T-cell (primary cell): ENCODE measurements at regions not wholly inside any gene's neighbourhood (a gene's known extent, or its start where the extent isn't known, plus 50 kb on each side); places are given as distances from the start of the nearest gene placed in this dataset.

ENCODE experiments used
- ATAC-seq, 4 experiments: fragments of 200-7000 bp in 3 of 4; fragments of 150-1000 bp in 1 of 4; cut with Tn5 transposase; replicated peaks in 1 of 4; 1 replicate in 3 of 4; 2 replicates in 1 of 4; pipeline ENCODE4 v1.10.0; 2021; ENCODE audit warnings: moderate library complexity in 3 of 4, mild to moderate bottlenecking in 2 of 4, moderate number of reproducible peaks in 1 of 4
- CTCF ChIA-PET, 2 donors: fragments of 300-600 bp; sonication (Branson Sonifier 250); formaldehyde crosslinking; loops; one replicate each; lab custom pipeline; 2022; ENCODE audit warnings: antibody characterized with exemption in 2 of 2; lab: Charles Lee
- POLR2A ChIA-PET, 2 donors: fragments of 300-600 bp; sonication (Branson Sonifier 250); formaldehyde crosslinking; loops; one replicate each; lab custom pipeline; 2022; ENCODE audit warnings: antibody characterized with exemption in 2 of 2; lab: Charles Lee
- DNase-seq, 35 experiments: peaks; one replicate each; pipeline versions ENCODE4 v3.0.0 to v3.0.0-alpha.2; 2013 to 2023
- H3K27ac ChIP-seq: one replicate; pipeline ENCODE4 v1.5.1; 2013; ENCODE audit warnings: low read length
- H3K27me3 ChIP-seq, 2 experiments: replicated peaks in 1 of 2; 1 replicate in 1 of 2; 2 replicates in 1 of 2; pipeline versions ENCODE4 v1.6.1 to v1.7.0; 2013; ENCODE audit warnings: low read length in 1 of 2, mixed read lengths in 1 of 2; ENCODE audit not compliant: control insufficient read depth in 2 of 2, insufficient read depth in 2 of 2; ENCODE audit errors: extremely low read depth in 1 of 2
- H3K36me3 ChIP-seq, 2 donors: 1 replicate in 1 of 2; 2 replicates in 1 of 2; pipeline versions ENCODE4 v1.6.1 to v1.7.0; 2013; ENCODE audit warnings: low read length in 1 of 2; ENCODE audit not compliant: control insufficient read depth in 2 of 2, insufficient read depth in 1 of 2; ENCODE audit errors: extremely low read depth in 1 of 2
- H3K4me1 ChIP-seq, 2 experiments: 1 replicate in 1 of 2; 2 replicates in 1 of 2; pipeline versions ENCODE4 v1.6.1 to v1.7.0; 2013; ENCODE audit warnings: low read length in 2 of 2, mixed read lengths in 1 of 2; ENCODE audit not compliant: insufficient read depth in 2 of 2, control insufficient read depth in 1 of 2; ENCODE audit errors: extremely low read depth in 1 of 2
- H3K4me3 ChIP-seq, 2 donors: 1 replicate in 1 of 2; 2 replicates in 1 of 2; pipeline versions ENCODE4 v1.5.1 to v1.7.0; 2013; ENCODE audit warnings: mild to moderate bottlenecking in 2 of 2, low read length in 1 of 2, moderate library complexity in 1 of 2; ENCODE audit not compliant: control insufficient read depth in 1 of 2; ENCODE audit errors: extremely low read depth in 1 of 2
- H3K9me3 ChIP-seq: 2 replicates; pipeline ENCODE4 v1.7.0; 2013
- H3K27ac Mint-ChIP-seq, 2 donors: one replicate each; pipeline ENCODE4 v1.8.0; 2020 to 2021; ENCODE audit warnings: mild to moderate bottlenecking in 2 of 2, mixed read lengths in 2 of 2
- H3K27me3 Mint-ChIP-seq, 2 donors: one replicate each; pipeline ENCODE4 v1.8.0; 2021 to 2022; ENCODE audit warnings: mixed read lengths in 2 of 2
- H3K36me3 Mint-ChIP-seq: one replicate; pipeline ENCODE4 v1.8.0; 2021; ENCODE audit warnings: mixed read lengths
- H3K4me1 Mint-ChIP-seq, 3 donors: one replicate each; pipeline ENCODE4 v1.8.0; 2020 to 2022; ENCODE audit warnings: mixed read lengths in 3 of 3, mild to moderate bottlenecking in 1 of 3
- H3K4me3 Mint-ChIP-seq, 3 donors: one replicate each; pipeline ENCODE4 v1.8.0; 2020 to 2022; ENCODE audit warnings: mild to moderate bottlenecking in 3 of 3, mixed read lengths in 3 of 3, moderate library complexity in 3 of 3
- H3K9me3 Mint-ChIP-seq, 3 donors: one replicate each; pipeline ENCODE4 v1.8.0; 2020 to 2022; ENCODE audit warnings: mixed read lengths in 3 of 3
- WGBS: methylation state at CpG from one replicate; pipeline ENCODE4 v1.1.5; 2013; ENCODE audit warnings: missing lambda C conversion rate; ENCODE audit not compliant: insufficient coverage; 5-methylcytosine and 5-hydroxymethylcytosine counted together

DNA sequence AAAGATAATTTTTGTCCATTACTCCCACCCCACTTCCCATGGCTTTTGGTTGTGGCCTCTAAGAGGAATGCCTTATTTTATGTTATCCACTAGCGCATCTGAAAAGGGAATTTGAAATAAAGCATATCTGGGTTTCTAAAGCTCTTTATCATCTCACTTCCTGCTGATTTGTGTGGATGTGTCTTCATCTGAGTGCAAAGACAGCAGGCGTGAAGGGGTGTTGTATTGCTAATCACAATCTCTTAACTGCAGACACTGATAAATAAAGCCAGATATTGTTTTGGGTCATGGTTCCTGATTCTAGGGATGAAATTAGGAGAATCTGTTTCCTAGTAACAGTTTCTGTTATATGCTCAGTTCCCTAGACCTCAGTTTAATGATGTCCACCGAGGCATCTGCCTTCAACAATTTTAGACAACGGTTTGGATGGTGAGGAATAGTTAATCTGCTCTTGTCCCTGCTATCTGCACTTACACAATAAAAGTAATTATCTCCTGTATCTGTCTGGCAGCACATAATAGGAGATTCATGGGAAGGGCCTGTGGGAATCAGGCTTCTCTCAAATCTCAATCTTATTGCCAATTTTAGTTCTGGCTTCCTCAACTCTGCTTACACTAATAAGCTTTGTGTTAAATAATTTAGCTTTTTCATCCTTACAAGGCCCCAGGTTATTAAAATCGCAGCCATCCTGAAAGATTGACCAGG is 517.9 kb upstream of the ATXN8OS start:
- H3K27me3 Mint-ChIP-seq: no peaks in the 10 kb centered on the region

DNA sequence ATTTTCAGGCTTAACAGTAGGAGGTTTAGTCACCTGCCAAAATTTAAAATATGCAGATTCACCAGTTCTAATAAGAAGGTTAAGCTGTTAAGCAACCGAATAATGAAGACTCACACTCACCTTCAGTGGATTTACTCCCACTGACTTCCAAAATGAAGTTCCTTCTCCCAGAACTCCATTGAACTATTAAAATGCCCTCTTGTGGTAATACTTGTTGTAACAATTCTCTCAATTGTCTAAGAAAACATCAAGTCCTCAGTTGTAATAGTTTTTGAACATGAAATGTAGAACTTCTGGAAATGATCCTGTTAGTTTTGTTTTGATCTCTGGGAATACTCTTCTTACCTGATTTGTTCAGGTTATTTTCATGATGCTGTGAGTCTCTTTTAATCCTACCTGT is 522.0 kb upstream of the ATXN8OS start:
- WGBS: no CpG with 5 or more reads among the region's 1 CpG
- DNase-seq (no peak), ATAC-seq (no peak)
- Histone ChIP-seq H3K4me3 (no peak overlapping the region), H3K4me1 (no peaks in the 10 kb centered on the region), H3K9me3 (no peaks in the 10 kb centered on the region), H3K36me3 (no peaks in the 10 kb centered on the region), H3K27me3 (no peaks in the 10 kb centered on the region), H3K27ac (no peak overlapping the region)
- Mint-ChIP-seq H3K27ac (no peak overlapping the region), H3K36me3 (no peaks in the 10 kb centered on the region), H3K27me3 (no peaks in the 10 kb centered on the region), H3K4me1 (no peaks in the 10 kb centered on the region), H3K4me3 (no peak overlapping the region), H3K9me3 (peaks cover 5 to 26% (median 5%) of the 10 kb centered on the region in 3 donors)
- POLR2A ChIA-PET: interaction anchor here in 1 of 2 donors (0.6 kb wide), 1 partner anchor 441 kb away, joined by 3 read pairs; no protein-coding TSS in a partner anchor
- CTCF ChIA-PET: no interaction called here

More for the DNA sequence above, 517.9 kb upstream of the ATXN8OS start:
- Mint-ChIP-seq H3K36me3 (no peaks in the 10 kb centered on the region), H3K27ac (no peak overlapping the region), H3K4me3 (no peak overlapping the region), H3K4me1 (no peaks in the 10 kb centered on the region), H3K9me3 (peaks cover 7 to 20% (median 10%) of the 10 kb centered on the region in 3 donors)
- Histone ChIP-seq H3K36me3 (no peaks in the 10 kb centered on the region), H3K27ac (no peak overlapping the region), H3K4me1 (no peaks in the 10 kb centered on the region), H3K4me3 (no peak overlapping the region), H3K9me3 (no peaks in the 10 kb centered on the region), H3K27me3 (no peaks in the 10 kb centered on the region)
- ChIA-PET CTCF (no interaction called here), POLR2A (no interaction called here)
- ATAC-seq (no peak), DNase-seq (no peak)
- WGBS: no CpG with 5 or more reads among the region's 5 CpGs

DNA sequence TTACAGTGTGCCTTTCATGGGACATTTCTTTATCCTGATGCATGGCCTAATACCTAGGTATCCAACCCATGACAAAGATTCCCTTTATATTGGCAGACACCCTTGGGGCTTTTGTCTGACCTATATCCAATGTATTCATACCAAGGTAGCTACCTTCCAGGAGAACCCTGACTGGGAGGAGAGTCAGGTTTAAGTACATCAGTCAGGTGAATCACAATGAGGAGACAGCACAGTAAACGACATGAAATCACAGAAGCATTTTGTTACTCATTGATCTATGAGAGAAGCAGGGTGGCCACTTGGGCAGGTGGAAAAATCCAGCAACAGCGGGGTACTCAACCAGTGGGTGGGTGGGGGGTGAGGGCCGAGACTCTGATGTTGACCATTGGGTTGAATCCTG is 527.4 kb upstream of the ATXN8OS start:
- Mint-ChIP-seq H3K27ac (no peak overlapping the region), H3K27me3 (no peaks in the 10 kb centered on the region), H3K4me3 (no peak overlapping the region), H3K36me3 (no peaks in the 10 kb centered on the region), H3K9me3 (peaks cover 11 to 22% (median 16%) of the 10 kb centered on the region in 3 donors), H3K4me1 (no peaks in the 10 kb centered on the region)
- no peaks in the 10 kb centered on the region for H3K27me3 ChIP-seq
- POLR2A ChIA-PET: interaction anchor here in 1 of 2 donors (0.6 kb wide), 1 partner anchor 16 kb away, joined by 3 read pairs; no protein-coding TSS in a partner anchor
- no peak overlapping the region for H3K4me3 ChIP-seq
- no peak overlapping the region for H3K27ac ChIP-seq
- WGBS: 50% methylated on average over 1 of the region's 3 CpGs
- H3K36me3 ChIP-seq: no peaks in the 10 kb centered on the region
- no peak for ATAC-seq
- no peak for DNase-seq
- CTCF ChIA-PET: interaction anchor here in 1 of 2 donors (0.5 kb wide), 1 partner anchor 12 kb away, joined by 3 read pairs; no protein-coding TSS in a partner anchor
- no peaks in the 10 kb centered on the region for H3K9me3 ChIP-seq
- H3K4me1 ChIP-seq: no peaks in the 10 kb centered on the region

DNA sequence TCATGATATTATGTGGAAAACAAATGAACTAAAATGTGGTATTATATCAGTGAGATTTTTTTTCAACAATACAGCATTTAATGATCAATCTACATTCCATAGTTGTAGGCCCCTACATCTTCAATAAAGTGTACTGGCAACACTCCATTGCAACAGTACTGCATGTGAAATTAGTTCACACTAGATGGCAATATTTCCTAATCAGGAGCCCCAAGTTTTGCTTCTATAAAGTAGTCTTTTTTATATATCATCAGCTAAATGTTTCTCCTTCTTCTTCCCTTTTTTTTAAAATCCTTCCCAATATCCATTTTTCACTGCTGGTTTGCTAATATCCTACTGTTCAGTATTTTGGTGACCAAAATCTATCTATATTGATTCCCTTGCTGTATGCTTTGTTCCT is 528.3 kb upstream of the ATXN8OS start:
- ChIA-PET POLR2A (no interaction called here), CTCF (no interaction called here)
- Histone ChIP-seq H3K27ac (no peak overlapping the region), H3K4me1 (no peaks in the 10 kb centered on the region), H3K27me3 (no peaks in the 10 kb centered on the region), H3K4me3 (no peak overlapping the region), H3K9me3 (no peaks in the 10 kb centered on the region), H3K36me3 (no peaks in the 10 kb centered on the region)
- ATAC-seq (no peak), DNase-seq (no peak)
- peaks cover 11 to 21% (median 18%) of the 10 kb centered on the region in 3 donors for H3K9me3 Mint-ChIP-seq
- H3K4me1 Mint-ChIP-seq: no peaks in the 10 kb centered on the region
- no peak overlapping the region for H3K4me3 Mint-ChIP-seq
- H3K36me3 Mint-ChIP-seq: no peaks in the 10 kb centered on the region
- H3K27ac Mint-ChIP-seq: no peak overlapping the region
- H3K27me3 Mint-ChIP-seq: no peaks in the 10 kb centered on the region

DNA sequence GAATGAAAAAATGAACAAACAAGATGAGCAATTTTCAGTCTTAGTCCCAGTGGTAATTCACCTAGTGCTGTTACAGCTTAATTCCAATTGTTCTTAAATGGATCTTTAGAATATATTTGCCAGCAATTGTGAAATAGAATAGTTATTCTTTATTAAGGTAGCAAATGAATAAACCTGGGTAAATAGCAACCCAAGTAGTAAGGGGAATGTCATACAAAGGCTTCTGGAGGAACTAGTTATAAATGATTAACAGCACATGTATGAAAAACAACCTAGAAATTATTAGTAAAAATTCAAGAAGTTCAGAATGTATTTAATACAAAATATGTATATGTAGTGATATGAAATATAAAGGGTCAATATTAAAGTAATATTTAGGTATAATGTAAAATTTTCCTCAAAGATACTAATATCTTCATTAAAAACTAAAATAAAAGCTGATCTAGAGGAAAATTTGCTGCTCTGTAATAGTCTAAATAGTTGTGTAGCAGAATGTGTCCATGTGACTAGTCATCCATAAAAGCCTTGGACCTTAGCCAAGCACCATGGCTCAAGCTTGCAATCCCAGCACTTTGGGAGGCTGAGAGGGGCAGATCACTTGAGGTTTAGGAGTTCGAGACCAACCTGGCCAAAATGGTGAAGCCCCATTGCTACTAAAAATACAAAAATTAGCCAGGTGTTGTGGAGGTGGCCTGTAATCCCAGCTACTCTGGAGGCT is 535.9 kb upstream of the ATXN8OS start:
- no peaks in the 10 kb centered on the region for H3K36me3 Mint-ChIP-seq
- H3K4me3 Mint-ChIP-seq: no peak overlapping the region
- DNase-seq: no peak
- ChIA-PET CTCF (no interaction called here), POLR2A (no interaction called here)
- no peaks in the 10 kb centered on the region for H3K27me3 Mint-ChIP-seq
- H3K36me3 ChIP-seq: no peaks in the 10 kb centered on the region
- ATAC-seq: no peak
- no peak overlapping the region for H3K4me3 ChIP-seq
- H3K27me3 ChIP-seq: no peaks in the 10 kb centered on the region
- H3K9me3 ChIP-seq: no peaks in the 10 kb centered on the region
- no peaks in the 10 kb centered on the region for H3K4me1 Mint-ChIP-seq
- H3K27ac Mint-ChIP-seq: no peak overlapping the region
- H3K27ac ChIP-seq: no peak overlapping the region
- peaks cover 7 to 22% (median 17%) of the 10 kb centered on the region in 3 donors for H3K9me3 Mint-ChIP-seq
- no CpG with 5 or more reads among the region's 1 CpG for WGBS
- no peaks in the 10 kb centered on the region for H3K4me1 ChIP-seq

DNA sequence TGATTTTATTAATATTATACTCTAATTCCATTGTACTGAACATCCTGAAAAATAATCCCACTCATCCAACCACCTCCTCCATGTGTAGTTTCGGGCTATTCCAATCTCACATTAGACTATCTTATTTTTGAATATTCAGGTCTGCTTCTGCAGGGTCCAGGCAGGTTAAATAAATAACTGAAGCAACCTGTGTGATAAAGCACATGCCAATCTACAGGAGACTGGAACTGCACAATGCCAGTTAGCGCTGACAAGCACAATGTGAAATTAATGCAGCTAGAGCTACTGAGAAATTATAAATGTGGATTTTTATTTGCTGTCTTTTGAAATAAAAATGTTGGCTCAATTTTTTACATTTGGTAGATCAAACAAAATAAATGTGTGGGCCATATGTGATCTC is 540.1 kb upstream of the ATXN8OS start:
- Histone ChIP-seq H3K27me3 (no peaks in the 10 kb centered on the region), H3K4me1 (no peaks in the 10 kb centered on the region), H3K27ac (no peak overlapping the region), H3K9me3 (no peaks in the 10 kb centered on the region), H3K4me3 (no peak overlapping the region), H3K36me3 (no peaks in the 10 kb centered on the region)
- 100% methylated on average over 1 of the region's 2 CpGs for WGBS
- DNase-seq: no peak
- ATAC-seq: no peak
- H3K4me3 Mint-ChIP-seq: no peak overlapping the region
- CTCF ChIA-PET: interaction anchor here in 1 of 2 donors (0.8 kb wide), 1 partner anchor 13 kb away, joined by 3 read pairs; no protein-coding TSS in a partner anchor
- no peaks in the 10 kb centered on the region for H3K27me3 Mint-ChIP-seq
- H3K36me3 Mint-ChIP-seq: no peaks in the 10 kb centered on the region
- peaks cover 7 to 12% (median 11%) of the 10 kb centered on the region in 3 donors for H3K9me3 Mint-ChIP-seq
- POLR2A ChIA-PET: no interaction called here
- no peak overlapping the region for H3K27ac Mint-ChIP-seq
- H3K4me1 Mint-ChIP-seq: no peaks in the 10 kb centered on the region
